ENCODE measurements at regions not wholly inside any gene's neighbourhood (a gene's known extent, or its start where the extent isn't known, plus 50 kb on each side); places are given as distances from the start of the nearest gene placed in this dataset.

DNA sequence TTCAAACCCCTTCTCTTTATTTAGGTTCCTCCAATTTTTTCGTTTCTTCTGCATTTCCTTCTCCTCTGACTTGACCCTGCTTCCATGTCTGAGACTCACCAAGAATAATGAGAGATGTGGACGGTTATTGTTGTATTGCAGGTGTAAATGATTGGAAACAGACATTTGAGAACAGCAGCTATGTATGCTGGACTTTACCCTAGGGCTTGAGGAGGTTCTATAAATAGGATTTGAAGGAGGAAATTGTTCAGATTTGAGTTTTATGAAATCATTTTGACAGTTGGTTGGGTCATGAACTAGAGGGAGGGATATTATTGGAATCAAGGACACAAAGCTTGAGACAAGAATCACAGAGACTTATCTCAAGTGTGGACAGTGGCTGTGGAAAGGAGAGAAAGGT lies 614.6 kb upstream of the CPEB2 start:
- 45 to 57% (median 47%) methylated on average over 2 of the region's 2 CpGs for WGBS, 4 donors
- no peak for DNase-seq
- TF ChIP-seq POLR2A (IDR thresholded peaks at IDR 0.05) (no peak), CTCF (IDR thresholded peaks at IDR 0.05) (no peak)
- intact Hi-C loops (cut with DNase I): no loop called here
- H3K9me3 ChIP-seq (replicated peaks in 1 of 3): no peaks in the 10 kb centered on the region
- H3K4me3 ChIP-seq: no peak overlapping the region
- no peaks in the 10 kb centered on the region for H3K36me3 ChIP-seq (replicated peaks in 1 of 2)
- no peaks in the 10 kb centered on the region for H3K4me1 ChIP-seq (replicated peaks in 1 of 2)
- H3K27ac ChIP-seq: no peak overlapping the region
- H3K27me3 ChIP-seq: no peaks in the 10 kb centered on the region

DNA sequence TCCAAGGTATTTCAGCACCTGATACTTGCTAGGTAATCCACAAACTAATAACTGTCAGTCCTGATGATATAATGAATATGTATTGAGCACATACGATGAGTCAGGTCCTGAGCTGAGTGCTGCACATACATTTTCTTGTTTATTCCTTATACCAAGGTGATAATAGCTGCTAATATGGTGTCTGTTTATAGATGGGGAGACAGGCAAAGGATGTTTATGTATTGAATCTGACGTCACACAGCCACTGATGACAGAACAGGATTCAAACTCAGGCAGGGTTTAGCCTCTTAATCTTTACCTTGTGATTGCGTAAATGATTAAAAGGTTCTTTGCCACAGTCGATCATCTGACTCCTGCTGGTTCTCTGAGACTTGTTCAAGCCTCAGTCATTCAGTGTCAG lies 609.9 kb upstream of the CPEB2 start:
- Histone ChIP-seq H3K36me3 (replicated peaks in 1 of 2) (no peaks in the 10 kb centered on the region), H3K27ac (no peak overlapping the region), H3K27me3 (no peaks in the 10 kb centered on the region), H3K4me3 (no peak overlapping the region), H3K4me1 (replicated peaks in 1 of 2) (no peaks in the 10 kb centered on the region), H3K9me3 (replicated peaks in 1 of 3) (no peaks in the 10 kb centered on the region)
- DNase-seq: no peak
- intact Hi-C loops (cut with DNase I): no loop called here
- WGBS, 4 donors: 75 to 82% (median 79%) methylated on average over 4 of the region's 4 CpGs
- TF ChIP-seq POLR2A (IDR thresholded peaks at IDR 0.05) (no peak), CTCF (IDR thresholded peaks at IDR 0.05) (no peak)

DNA sequence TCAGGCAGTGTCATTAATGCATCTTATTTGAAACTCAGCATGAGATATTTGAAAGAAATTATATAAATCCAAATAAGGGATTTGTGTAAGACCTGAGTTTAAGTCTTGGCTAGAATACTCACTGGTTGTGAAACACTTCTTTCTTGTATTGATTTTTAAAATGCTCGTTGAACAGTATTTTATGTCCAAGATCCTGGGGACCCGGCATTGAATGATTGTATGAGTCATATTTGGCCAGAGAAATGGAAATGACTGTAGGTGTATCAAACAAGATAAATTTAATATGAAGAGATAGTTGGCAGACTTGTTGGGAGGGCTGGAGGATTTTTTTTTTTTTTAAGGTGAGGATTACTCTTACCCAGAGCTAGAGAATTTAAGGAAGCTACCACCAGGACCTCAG lies 606.1 kb upstream of the CPEB2 start:
- 38 to 61% (median 46%) methylated on average over 2 of the region's 2 CpGs for WGBS, 4 donors
- no peaks in the 10 kb centered on the region for H3K27me3 ChIP-seq
- H3K27ac ChIP-seq: no peak overlapping the region
- no peaks in the 10 kb centered on the region for H3K4me1 ChIP-seq (replicated peaks in 1 of 2)
- no peak overlapping the region for H3K4me3 ChIP-seq
- DNase-seq: no peak
- TF ChIP-seq POLR2A (IDR thresholded peaks at IDR 0.05): no peak
- no peak for TF ChIP-seq CTCF (IDR thresholded peaks at IDR 0.05)
- no peaks in the 10 kb centered on the region for H3K36me3 ChIP-seq (replicated peaks in 1 of 2)
- intact Hi-C loops (cut with DNase I): no loop called here
- no peaks in the 10 kb centered on the region for H3K9me3 ChIP-seq (replicated peaks in 1 of 3)

DNA sequence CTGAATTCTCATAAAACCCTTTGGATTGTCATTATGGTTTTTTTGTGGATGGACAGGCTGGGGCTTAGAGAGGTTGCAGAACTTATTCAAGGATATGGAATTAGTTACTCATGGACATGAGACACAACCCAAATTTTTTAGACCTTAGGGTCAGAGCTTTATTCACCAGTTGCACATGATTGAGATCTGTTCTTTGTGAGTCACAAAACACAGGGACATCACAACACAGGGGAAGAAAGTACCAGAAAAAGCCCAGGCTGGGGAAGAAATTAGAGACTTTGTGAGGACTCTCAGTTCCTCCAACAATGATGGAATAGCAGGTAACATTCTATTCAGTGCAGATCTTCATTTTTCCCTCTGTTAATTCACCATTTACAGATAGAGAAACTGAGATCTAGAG lies 602.4 kb upstream of the CPEB2 start:
- Histone ChIP-seq H3K9me3 (replicated peaks in 1 of 3) (no peaks in the 10 kb centered on the region), H3K4me1 (replicated peaks in 1 of 2) (no peaks in the 10 kb centered on the region), H3K27me3 (no peaks in the 10 kb centered on the region), H3K27ac (no peak overlapping the region), H3K36me3 (replicated peaks in 1 of 2) (no peaks in the 10 kb centered on the region), H3K4me3 (no peak overlapping the region)
- no peak for DNase-seq
- TF ChIP-seq CTCF (IDR thresholded peaks at IDR 0.05) (no peak), POLR2A (IDR thresholded peaks at IDR 0.05) (no peak)
- intact Hi-C loops (cut with DNase I): no loop called here

Measured in adrenal gland (tissue), 9 donors.